ENCODE measurements at regions not wholly inside any gene's neighbourhood (a gene's known extent, or its start where the extent isn't known, plus 50 kb on each side); places are given as distances from the start of the nearest gene placed in this dataset.

GRCh38 chr1:244207042-244207934 is 156.2 kb downstream of the ZBTB18 start:
- Mint-ChIP-seq H3K4me1 (ENCODE audit: low read depth) (no peaks in the 10 kb centered on the region), H3K9me3 (no peaks in the 10 kb centered on the region), H3K36me3 (ENCODE audit: low read depth) (no peaks in the 10 kb centered on the region), H3K27ac (no peak overlapping the region), H3K4me3 (ENCODE audit: low read depth) (no peak overlapping the region), H3K27me3 (ENCODE audit: low read depth) (peaks cover 4% of the 10 kb centered on the region)
- intact Hi-C loops (cut with micrococcal nuclease) = no loop called here
- DNase-seq (ENCODE audit: low spot score) = no peak

DNA sequence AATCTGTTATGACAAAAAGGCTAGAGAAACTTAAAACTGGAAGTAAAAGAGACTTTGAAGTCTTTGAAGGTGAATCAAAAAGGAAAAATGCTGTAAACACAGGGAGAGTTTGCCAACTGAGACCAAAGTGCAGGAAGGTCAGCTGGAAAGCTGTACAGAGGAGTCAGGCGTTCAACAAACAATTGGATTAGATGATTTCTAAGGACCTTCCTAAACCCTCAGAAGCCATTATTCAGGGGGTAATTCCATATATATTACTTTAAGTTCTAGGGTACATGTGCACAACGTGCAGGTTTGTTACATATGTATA is 156.8 kb downstream of the ZBTB18 start:
- Mint-ChIP-seq H3K4me3 (ENCODE audit: low read depth) (no peak overlapping the region), H3K9me3 (no peaks in the 10 kb centered on the region), H3K27me3 (ENCODE audit: low read depth) (peaks cover 4% of the 10 kb centered on the region), H3K36me3 (ENCODE audit: low read depth) (no peaks in the 10 kb centered on the region), H3K27ac (no peak overlapping the region), H3K4me1 (ENCODE audit: low read depth) (no peaks in the 10 kb centered on the region)
- DNase-seq (ENCODE audit: low spot score) = no peak
- intact Hi-C loops (cut with micrococcal nuclease) = no loop called here

DNA sequence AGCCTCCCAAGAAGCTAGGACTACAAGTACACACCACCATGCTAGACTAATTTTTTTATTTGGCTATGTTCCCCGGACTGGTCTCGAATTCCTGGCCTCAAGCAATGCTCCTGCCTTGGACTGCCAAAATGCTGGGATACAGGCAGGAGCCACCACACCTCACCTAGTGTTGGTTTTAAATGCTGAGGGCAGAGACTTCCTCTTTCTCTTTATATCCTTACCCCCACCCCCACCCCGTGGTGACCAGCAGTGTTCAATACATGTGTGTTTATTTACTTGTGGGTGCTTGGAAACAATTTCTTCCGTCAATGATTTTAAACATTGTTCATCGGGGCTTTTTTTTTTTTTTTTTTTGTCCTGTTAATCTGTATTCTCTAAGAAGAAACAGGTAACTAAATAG is 158.9 kb downstream of the ZBTB18 start:
- Mint-ChIP-seq H3K4me3 (ENCODE audit: low read depth) (no peak overlapping the region), H3K27ac (no peak overlapping the region), H3K36me3 (ENCODE audit: low read depth) (no peaks in the 10 kb centered on the region), H3K27me3 (ENCODE audit: low read depth) (peaks cover 4% of the 10 kb centered on the region), H3K9me3 (no peaks in the 10 kb centered on the region), H3K4me1 (ENCODE audit: low read depth) (no peaks in the 10 kb centered on the region)
- intact Hi-C loops (cut with micrococcal nuclease) = no loop called here
- DNase-seq (ENCODE audit: low spot score) = no peak

- H3K9me3 Mint-ChIP-seq = no peaks in the 10 kb centered on the region
- peaks cover 4% of the 10 kb centered on the region for H3K27me3 Mint-ChIP-seq (ENCODE audit: low read depth)
- H3K27ac Mint-ChIP-seq = no peak overlapping the region
- no peak for DNase-seq (ENCODE audit: low spot score)
- no peaks in the 10 kb centered on the region for H3K4me1 Mint-ChIP-seq (ENCODE audit: low read depth)
- no peak overlapping the region for H3K4me3 Mint-ChIP-seq (ENCODE audit: low read depth)
- intact Hi-C loops (cut with micrococcal nuclease) = no loop called here
- no peaks in the 10 kb centered on the region for H3K36me3 Mint-ChIP-seq (ENCODE audit: low read depth)
Measured at GRCh38 chr1:244210884-244211558, 159.9 kb downstream of the ZBTB18 start.

GRCh38 chr1:244211559-244211944 is 160.5 kb downstream of the ZBTB18 start:
- Mint-ChIP-seq H3K4me1 (ENCODE audit: low read depth) (no peaks in the 10 kb centered on the region), H3K27ac (no peak overlapping the region)

DNA sequence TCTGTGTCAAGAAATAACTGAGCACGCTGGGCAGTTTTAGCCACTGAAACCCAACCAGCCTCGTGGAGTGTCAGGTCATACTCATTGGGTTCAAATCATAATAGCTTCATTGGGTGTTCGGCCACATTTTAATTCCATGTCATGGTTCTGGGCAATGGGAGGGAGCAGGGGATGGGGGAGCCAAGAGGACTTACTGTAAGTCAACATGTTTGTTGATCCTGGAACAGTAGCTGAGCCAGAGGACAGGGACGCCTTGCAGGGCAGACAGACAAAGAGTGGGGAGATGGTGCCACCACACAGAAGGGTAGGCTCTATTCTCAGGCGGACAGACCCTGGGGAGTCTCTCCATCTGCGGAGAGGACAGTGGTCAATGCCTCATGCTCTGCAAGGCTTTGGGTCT is 161.1 kb downstream of the ZBTB18 start:
- Mint-ChIP-seq H3K4me1 (ENCODE audit: low read depth) (no peaks in the 10 kb centered on the region), H3K9me3 (no peaks in the 10 kb centered on the region), H3K27ac (no peak overlapping the region), H3K27me3 (ENCODE audit: low read depth) (peaks cover 4% of the 10 kb centered on the region), H3K36me3 (ENCODE audit: low read depth) (no peaks in the 10 kb centered on the region), H3K4me3 (ENCODE audit: low read depth) (no peak overlapping the region)
- intact Hi-C loops (cut with micrococcal nuclease) = no loop called here
- no peak for DNase-seq (ENCODE audit: low spot score)

More at GRCh38 chr1:244211559-244211944, 160.5 kb downstream of the ZBTB18 start:
- intact Hi-C loops (cut with micrococcal nuclease) = no loop called here
- no peak for DNase-seq (ENCODE audit: low spot score)
- no peak overlapping the region for H3K4me3 Mint-ChIP-seq (ENCODE audit: low read depth)
- peaks cover 4% of the 10 kb centered on the region for H3K27me3 Mint-ChIP-seq (ENCODE audit: low read depth)
- no peaks in the 10 kb centered on the region for H3K9me3 Mint-ChIP-seq
- no peaks in the 10 kb centered on the region for H3K36me3 Mint-ChIP-seq (ENCODE audit: low read depth)

- intact Hi-C loops (cut with micrococcal nuclease) = no loop called here
- no peak overlapping the region for H3K4me3 Mint-ChIP-seq (ENCODE audit: low read depth)
- H3K27ac Mint-ChIP-seq = no peak overlapping the region
- no peaks in the 10 kb centered on the region for H3K36me3 Mint-ChIP-seq (ENCODE audit: low read depth)
- H3K27me3 Mint-ChIP-seq (ENCODE audit: low read depth) = peaks cover 4% of the 10 kb centered on the region
- H3K4me1 Mint-ChIP-seq (ENCODE audit: low read depth) = no peaks in the 10 kb centered on the region
- DNase-seq (ENCODE audit: low spot score) = no peak
- H3K9me3 Mint-ChIP-seq = no peaks in the 10 kb centered on the region
Measured at GRCh38 chr1:244212797-244213475, 161.9 kb downstream of the ZBTB18 start.

GRCh38 chr1:244214009-244214967 is 163.2 kb downstream of the ZBTB18 start:
- no peaks in the 10 kb centered on the region for H3K36me3 Mint-ChIP-seq (ENCODE audit: low read depth)
- no peak overlapping the region for H3K4me3 Mint-ChIP-seq (ENCODE audit: low read depth)
- no peaks in the 10 kb centered on the region for H3K27me3 Mint-ChIP-seq (ENCODE audit: low read depth)
- no peak for DNase-seq (ENCODE audit: low spot score)
- H3K27ac Mint-ChIP-seq = no peak overlapping the region
- no peaks in the 10 kb centered on the region for H3K4me1 Mint-ChIP-seq (ENCODE audit: low read depth)
- no peaks in the 10 kb centered on the region for H3K9me3 Mint-ChIP-seq
- intact Hi-C loops (cut with micrococcal nuclease) = no loop called here

DNA sequence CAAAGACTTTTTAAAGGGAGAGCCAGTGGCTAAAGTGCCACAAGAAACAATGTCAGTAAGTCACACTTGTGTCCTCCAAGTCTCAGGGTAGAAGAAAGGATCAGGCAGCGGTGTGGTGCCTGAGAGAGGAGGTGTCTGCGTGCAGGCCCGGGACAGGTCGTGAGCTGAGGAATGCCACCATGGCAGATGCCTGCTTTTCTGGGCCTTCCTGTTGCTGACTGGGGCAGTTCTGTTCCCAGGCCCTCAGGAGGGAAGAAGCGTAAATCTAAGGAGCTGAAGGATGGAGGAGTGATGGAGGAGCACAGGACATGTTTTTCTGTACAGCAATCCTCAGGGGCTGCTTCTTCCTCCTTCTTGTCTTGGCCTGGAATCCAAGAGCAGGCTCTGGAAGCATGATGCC is 165.8 kb downstream of the ZBTB18 start:
- H3K27me3 Mint-ChIP-seq (ENCODE audit: low read depth) = peaks cover 5% of the 10 kb centered on the region
- H3K4me1 Mint-ChIP-seq (ENCODE audit: low read depth) = no peaks in the 10 kb centered on the region
- no peaks in the 10 kb centered on the region for H3K36me3 Mint-ChIP-seq (ENCODE audit: low read depth)
- no peak for DNase-seq (ENCODE audit: low spot score)
- H3K9me3 Mint-ChIP-seq = no peaks in the 10 kb centered on the region
- intact Hi-C loops (cut with micrococcal nuclease) = no loop called here
- H3K4me3 Mint-ChIP-seq (ENCODE audit: low read depth) = no peak overlapping the region
- no peak overlapping the region for H3K27ac Mint-ChIP-seq

GRCh38 chr1:244217711-244218110 is 166.6 kb downstream of the ZBTB18 start:
- Mint-ChIP-seq H3K4me1 (ENCODE audit: low read depth) (no peaks in the 10 kb centered on the region), H3K27me3 (ENCODE audit: low read depth) (peaks cover 5% of the 10 kb centered on the region), H3K27ac (no peak overlapping the region), H3K36me3 (ENCODE audit: low read depth) (no peaks in the 10 kb centered on the region), H3K4me3 (ENCODE audit: low read depth) (no peak overlapping the region), H3K9me3 (no peaks in the 10 kb centered on the region)
- intact Hi-C loops (cut with micrococcal nuclease) = no loop called here
- DNase-seq (ENCODE audit: low spot score) = no peak

GRCh38 chr1:244218220-244218619 is 167.1 kb downstream of the ZBTB18 start:
- H3K27ac Mint-ChIP-seq = no peak overlapping the region
- no peaks in the 10 kb centered on the region for H3K36me3 Mint-ChIP-seq (ENCODE audit: low read depth)
- DNase-seq (ENCODE audit: low spot score) = no peak
- H3K9me3 Mint-ChIP-seq = no peaks in the 10 kb centered on the region
- H3K27me3 Mint-ChIP-seq (ENCODE audit: low read depth) = peaks cover 5% of the 10 kb centered on the region
- H3K4me3 Mint-ChIP-seq (ENCODE audit: low read depth) = no peak overlapping the region
- H3K4me1 Mint-ChIP-seq (ENCODE audit: low read depth) = no peaks in the 10 kb centered on the region
- intact Hi-C loops (cut with micrococcal nuclease) = no loop called here

- H3K27ac Mint-ChIP-seq = no peak overlapping the region
Measured at GRCh38 chr1:244219149-244219548, 168.1 kb downstream of the ZBTB18 start.

More at GRCh38 chr1:244219149-244219548, 168.1 kb downstream of the ZBTB18 start:
- Mint-ChIP-seq H3K27me3 (ENCODE audit: low read depth) (peaks cover 5% of the 10 kb centered on the region), H3K36me3 (ENCODE audit: low read depth) (no peaks in the 10 kb centered on the region), H3K4me1 (ENCODE audit: low read depth) (no peaks in the 10 kb centered on the region), H3K4me3 (ENCODE audit: low read depth) (no peak overlapping the region), H3K9me3 (no peaks in the 10 kb centered on the region)
- no peak for DNase-seq (ENCODE audit: low spot score)
- intact Hi-C loops (cut with micrococcal nuclease) = no loop called here
